Astrocyte (in vitro differentiated cells and primary cell): ENCODE measurements at regions not wholly inside any gene's neighbourhood (a gene's known extent, or its start where the extent isn't known, plus 50 kb on each side); places are given as distances from the start of the nearest gene placed in this dataset.

Experiments
- CTCF ChIP-seq: IDR thresholded peaks from 2 replicates; pipeline ENCODE4 v1.5.1; 2011; ENCODE audit warnings: low read depth, mild to moderate bottlenecking, inconsistent platforms, low read length, moderate library complexity; ENCODE audit not compliant: insufficient read depth
- EZH2 ChIP-seq: IDR thresholded peaks from 2 replicates; pipeline ENCODE4 v1.6.1; 2012; ENCODE audit warnings: mild to moderate bottlenecking, low read length, inconsistent platforms; ENCODE audit not compliant: insufficient read depth

- TF ChIP-seq CTCF (no peak), EZH2 (no peak)
Observed at GRCh38 chr3:110530902-110531301, 540.7 kb upstream of the NECTIN3 start.
